HCT116 (cell line): ENCODE measurements at regions not wholly inside any gene's neighbourhood (a gene's known extent, or its start where the extent isn't known, plus 50 kb on each side); places are given as distances from the start of the nearest gene placed in this dataset.

Source experiments
- ATAC-seq: fragments of 200-7000 bp; cut with Tn5 transposase; 2 replicates; pipeline ENCODE4 v1.9.1; 2020; ENCODE audit warnings: mild to moderate bottlenecking, moderate library complexity
- BruUV-seq: library from RNA; stranded (reverse); fragments of 400-500 nt; replicated peaks from 2 replicates; lab custom pipeline; 2021; lab: Mats Ljungman, UMichigan
- CTCF ChIA-PET: fragments of 300-600 bp; sonication (Branson Sonifier 250); formaldehyde crosslinking; loops from one replicate; lab custom pipeline; 2021; ENCODE audit warnings: antibody characterized with exemption; lab: Charles Lee
- POLR2A ChIA-PET: fragments of 300-600, 350-600 bp; sonication (Branson Sonifier 250); formaldehyde crosslinking; loops from one replicate; lab custom pipeline; 2021; ENCODE audit warnings: antibody characterized with exemption; lab: Charles Lee
- RAD21 ChIA-PET, 2 experiments: fragments of 300-600 bp; sonication (Branson Sonifier 250); formaldehyde crosslinking; loops; one replicate each; lab custom pipeline; 2023; ENCODE audit warnings: low total read pairs in 2 of 2; ENCODE audit not compliant: uncharacterized antibody in 2 of 2, unreplicated experiment in 2 of 2, low non-redundant PET in 1 of 2; lab: Charles Lee
- DNase-seq: peaks from one replicate; pipeline ENCODE4 v3.0.0-alpha.2; 2010; ENCODE audit warnings: low read depth, low spot score
- H2AFZ ChIP-seq: fragments of 200-600 bp; shearing (Covaris generic), sonication (generic); 2 replicates; pipeline ENCODE4 v1.6.1; 2017; ENCODE audit warnings: low read depth, mixed run types, mixed read lengths, antibody characterized with exemption, low read length; ENCODE audit not compliant: poor library complexity, severe bottlenecking
- H3K27ac ChIP-seq: 2 replicates; pipeline ENCODE4 v1.5.1; 2012; ENCODE audit warnings: low read depth, low read length
- H3K27me3 ChIP-seq: fragments of 200-600 bp; sonication (generic); 2 replicates; pipeline ENCODE4 v1.6.1; 2016; ENCODE audit warnings: mixed run types, low read length, mixed read lengths; ENCODE audit not compliant: insufficient read depth
- H3K36me3 ChIP-seq, 2 experiments: fragments of 200-500 bp in 1 of 2; fragments of 200-600 bp in 1 of 2; sonication (Bioruptor generic) in 1 of 2; sonication (generic) in 1 of 2; 2 replicates each; pipeline versions ENCODE4 v1.5.1 to v1.6.1; 2014 to 2016; ENCODE audit warnings: low read length in 2 of 2, inconsistent platforms in 1 of 2, mixed read lengths in 1 of 2, mixed run types in 1 of 2; ENCODE audit not compliant: insufficient read depth in 2 of 2, control insufficient read depth in 1 of 2
- H3K4me1 ChIP-seq, 2 experiments: fragments of 200-600 bp in 1 of 2; sonication (generic) in 1 of 2; 2 replicates each; pipeline versions ENCODE4 v1.5.1 to v1.6.1; 2012 to 2017; ENCODE audit warnings: low read length in 2 of 2, inconsistent platforms in 1 of 2, mild to moderate bottlenecking in 1 of 2, mixed read lengths in 1 of 2, mixed run types in 1 of 2, moderate library complexity in 1 of 2; ENCODE audit not compliant: insufficient read depth in 2 of 2, control insufficient read depth in 1 of 2
- H3K4me2 ChIP-seq: fragments of 200-600 bp; sonication (generic); 2 replicates; pipeline ENCODE4 v1.6.1; 2017; ENCODE audit warnings: mixed run types, low read length, mixed read lengths
- H3K4me3 ChIP-seq, 2 experiments: fragments of 200-600 bp in 1 of 2; sonication (generic) in 1 of 2; replicated peaks in 1 of 2; 2 replicates each; pipeline ENCODE4 v1.5.1; 2011 to 2016; ENCODE audit warnings: low read length in 2 of 2, control low read depth in 1 of 2, low read depth in 1 of 2, mild to moderate bottlenecking in 1 of 2, mixed read lengths in 1 of 2, mixed run types in 1 of 2
- H3K79me2 ChIP-seq: fragments of 200-600 bp; sonication (generic); 2 replicates; pipeline ENCODE4 v1.6.1; 2017; ENCODE audit warnings: mild to moderate bottlenecking, mixed run types, low read length, moderate library complexity, mixed read lengths; ENCODE audit not compliant: insufficient read depth
- H3K9ac ChIP-seq: fragments of 200-600 bp; sonication (generic); 2 replicates; pipeline ENCODE4 v1.6.1; 2016; ENCODE audit warnings: low read length, mixed read lengths
- H3K9me2 ChIP-seq: fragments of 200-600 bp; sonication (generic), shearing (Covaris generic); 2 replicates; pipeline ENCODE4 v1.6.1; 2017; ENCODE audit warnings: mixed run types, mild to moderate bottlenecking, moderate library complexity; ENCODE audit not compliant: insufficient read depth
- H3K9me3 ChIP-seq, 2 experiments: fragments of 200-500 bp in 1 of 2; fragments of 200-600 bp in 1 of 2; sonication (Bioruptor generic) in 1 of 2; sonication (generic) in 1 of 2; 2 replicates each; pipeline ENCODE4 v1.6.1; 2014 to 2017; ENCODE audit warnings: low read length in 2 of 2, mixed read lengths in 2 of 2, inconsistent platforms in 1 of 2, low read depth in 1 of 2, mild to moderate bottlenecking in 1 of 2, mixed run types in 1 of 2, moderate library complexity in 1 of 2; ENCODE audit not compliant: control insufficient read depth in 1 of 2, insufficient read depth in 1 of 2
- H4K20me1 ChIP-seq: fragments of 200-600 bp; sonication (generic), shearing (Covaris generic); 2 replicates; pipeline ENCODE4 v1.6.1; 2017; ENCODE audit warnings: mixed run types, mild to moderate bottlenecking, moderate library complexity; ENCODE audit not compliant: insufficient read depth
- CBX3 ChIP-seq: IDR thresholded peaks from 2 replicates; pipeline ENCODE4 v1.6.1; 2012; ENCODE audit warnings: low read depth
- CTCF ChIP-seq, 3 experiments: fragments of 200-600 bp in 1 of 3; sonication (generic) in 1 of 3; IDR thresholded peaks in 2 of 3; conservative IDR thresholded peaks in 1 of 3; 2 replicates each; pipeline ENCODE4 v1.5.1; 2012 to 2017; ENCODE audit warnings: low read depth in 2 of 3, low read length in 2 of 3, antibody characterized with exemption in 1 of 3, borderline replicate concordance in 1 of 3, control low read depth in 1 of 3, mild to moderate bottlenecking in 1 of 3, mixed read lengths in 1 of 3, mixed run types in 1 of 3, moderate library complexity in 1 of 3; ENCODE audit not compliant: insufficient read depth in 1 of 3
- EGR1 ChIP-seq: IDR thresholded peaks from 2 replicates; pipeline ENCODE4 v1.6.1; 2012; ENCODE audit warnings: low read depth
- ELF1 ChIP-seq: IDR thresholded peaks from 2 replicates; pipeline ENCODE4 v1.6.1; 2012; ENCODE audit warnings: low read depth, borderline replicate concordance
- EZH2 ChIP-seq: fragments of 200-600 bp; sonication (generic); IDR thresholded peaks from 2 replicates; pipeline ENCODE4 v1.6.1; 2017; ENCODE audit warnings: antibody characterized with exemption, mixed run types
- JUND ChIP-seq: IDR thresholded peaks from 2 replicates; pipeline ENCODE4 v1.6.1; 2012
- MAX ChIP-seq: IDR thresholded peaks from 2 replicates; pipeline ENCODE4 v1.6.1; 2012
- POLR2A ChIP-seq: IDR thresholded peaks from 2 replicates; pipeline ENCODE4 v1.7.0; 2011; ENCODE audit warnings: borderline replicate concordance; ENCODE audit not compliant: insufficient read depth, insufficient read length; ENCODE audit errors: extremely low read depth
- POLR2AphosphoS5 ChIP-seq: IDR thresholded peaks from 2 replicates; pipeline ENCODE4 v1.6.1; 2011; ENCODE audit warnings: mild to moderate bottlenecking, low read depth, low read length, moderate library complexity
- RAD21 ChIP-seq: IDR thresholded peaks from 2 replicates; pipeline ENCODE4 v1.6.1; 2012; ENCODE audit warnings: low read depth, mild to moderate bottlenecking
- SIN3A ChIP-seq: IDR thresholded peaks from 2 replicates; pipeline ENCODE4 v1.6.1; 2012; ENCODE audit warnings: low read depth
- SP1 ChIP-seq: IDR thresholded peaks from 2 replicates; pipeline ENCODE4 v1.6.1; 2012; ENCODE audit warnings: low read depth
- SRF ChIP-seq: IDR thresholded peaks from 2 replicates; pipeline ENCODE4 v1.6.1; 2012; ENCODE audit warnings: low read depth
- TCF7L2 ChIP-seq: IDR thresholded peaks from 2 replicates; pipeline ENCODE4 v1.7.0; 2011; ENCODE audit warnings: borderline replicate concordance, inconsistent platforms; ENCODE audit not compliant: insufficient read depth, insufficient read length; ENCODE audit errors: extremely low read depth
- ZFX ChIP-seq: fragments of 450-650 bp; IDR thresholded peaks from 2 replicates; pipeline ENCODE4 v1.6.1; 2017
- ZNF274 ChIP-seq: fragments of 200-500 bp; sonication (Bioruptor generic); IDR thresholded peaks from 2 replicates; pipeline ENCODE4 v1.6.1; 2014; ENCODE audit warnings: mild to moderate bottlenecking, low read depth, low read length, inconsistent platforms
- intact Hi-C: fragments of 100-400 bp; cut with micrococcal nuclease; formaldehyde crosslinking; loops from 2 replicates; pipeline ENCODE4 v1.10.0; 2022
- TF ChIP-seq, protein P1 (sequence below): IDR thresholded peaks from 2 replicates; pipeline ENCODE4 v1.6.1; 2012; ENCODE audit warnings: low read depth

DNA sequence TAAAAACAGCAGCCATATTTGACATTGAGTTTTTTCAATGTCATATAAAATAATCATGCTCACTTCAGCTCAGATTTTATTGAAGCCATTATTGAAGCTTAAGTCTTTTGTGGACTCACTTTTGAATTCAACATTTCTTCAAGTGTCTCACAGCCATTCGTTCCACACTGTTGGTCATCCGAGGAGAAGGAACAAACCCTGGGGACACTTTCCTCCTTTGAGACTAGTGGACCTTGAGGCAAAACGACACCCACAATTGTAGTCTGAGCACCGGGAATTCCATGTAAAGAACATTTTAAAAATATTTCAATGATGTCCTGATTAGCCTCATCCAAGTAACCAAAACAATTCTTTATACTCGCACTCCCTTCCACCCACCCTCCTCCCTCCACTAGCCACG, 174.7 kb downstream of the CD47 start:
- POLR2A ChIA-PET = no interaction called here
- H3K79me2 ChIP-seq = no peaks in the 10 kb centered on the region
- H2AFZ ChIP-seq = no peak overlapping the region
- no peak overlapping the region for H3K4me3 ChIP-seq
- TF ChIP-seq ZFX (no peak), RAD21 (no peak), SRF (no peak), EZH2 (no peak), TCF7L2 (no peak), POLR2AphosphoS5 (no peak), JUND (no peak), POLR2A (no peak), SIN3A (no peak), ELF1 (no peak), CBX3 (no peak), ZNF274 (no peak)
- H4K20me1 ChIP-seq = no peaks in the 10 kb centered on the region
- no TSS peak for BruUV-seq
- H3K4me1 ChIP-seq = no peaks in the 10 kb centered on the region
- DNase-seq = no peak
- no peak overlapping the region for H3K9ac ChIP-seq
- intact Hi-C loops = no loop called here
- RAD21 ChIA-PET = no interaction called here
- no peak for ATAC-seq
- no peaks in the 10 kb centered on the region for H3K36me3 ChIP-seq
- H3K4me2 ChIP-seq = no peak overlapping the region
- CTCF ChIA-PET = interaction anchor here (1.1 kb wide), 1 partner anchor 11 kb away, joined by 6 read pairs; no protein-coding TSS in a partner anchor
- H3K9me3 ChIP-seq = no peaks in the 10 kb centered on the region
- H3K27ac ChIP-seq = no peak overlapping the region
- no peaks in the 10 kb centered on the region for H3K27me3 ChIP-seq
- no peaks in the 10 kb centered on the region for H3K9me2 ChIP-seq

GRCh38 chr3:107915706-107916105, 175.1 kb downstream of the CD47 start:
- Histone ChIP-seq H3K36me3 (no peaks in the 10 kb centered on the region), H3K4me2 (no peak overlapping the region), H3K4me1 (no peaks in the 10 kb centered on the region), H2AFZ (no peak overlapping the region), H4K20me1 (no peaks in the 10 kb centered on the region), H3K27ac (no peak overlapping the region), H3K27me3 (no peaks in the 10 kb centered on the region), H3K79me2 (no peaks in the 10 kb centered on the region), H3K9me2 (no peaks in the 10 kb centered on the region), H3K9ac (no peak overlapping the region), H3K4me3 (no peak overlapping the region), H3K9me3 (no peaks in the 10 kb centered on the region)
- DNase-seq (no peak), ATAC-seq (no peak)
- ChIA-PET CTCF (interaction anchor here (1.1 kb wide), 1 partner anchor 12 kb away, joined by 6 read pairs; no protein-coding TSS in a partner anchor), RAD21 (no interaction called here), POLR2A (no interaction called here)
- BruUV-seq = no TSS peak
- intact Hi-C loops = no loop called here
- TF ChIP-seq SP1 (no peak), EGR1 (no peak), ZFX (no peak), MAX (no peak), CTCF (IDR thresholded peaks at IDR 0.05 in 2 of 3, conservative IDR thresholded peaks at IDR 0.05 in 1 of 3; ENCODE audit: borderline replicate concordance in 1 of 3, insufficient read depth in 1 of 3, low read depth in 2 of 3, low read length in 2 of 3) (no peak), ZNF274 (no peak)
- TF ChIP-seq, protein P1, sequence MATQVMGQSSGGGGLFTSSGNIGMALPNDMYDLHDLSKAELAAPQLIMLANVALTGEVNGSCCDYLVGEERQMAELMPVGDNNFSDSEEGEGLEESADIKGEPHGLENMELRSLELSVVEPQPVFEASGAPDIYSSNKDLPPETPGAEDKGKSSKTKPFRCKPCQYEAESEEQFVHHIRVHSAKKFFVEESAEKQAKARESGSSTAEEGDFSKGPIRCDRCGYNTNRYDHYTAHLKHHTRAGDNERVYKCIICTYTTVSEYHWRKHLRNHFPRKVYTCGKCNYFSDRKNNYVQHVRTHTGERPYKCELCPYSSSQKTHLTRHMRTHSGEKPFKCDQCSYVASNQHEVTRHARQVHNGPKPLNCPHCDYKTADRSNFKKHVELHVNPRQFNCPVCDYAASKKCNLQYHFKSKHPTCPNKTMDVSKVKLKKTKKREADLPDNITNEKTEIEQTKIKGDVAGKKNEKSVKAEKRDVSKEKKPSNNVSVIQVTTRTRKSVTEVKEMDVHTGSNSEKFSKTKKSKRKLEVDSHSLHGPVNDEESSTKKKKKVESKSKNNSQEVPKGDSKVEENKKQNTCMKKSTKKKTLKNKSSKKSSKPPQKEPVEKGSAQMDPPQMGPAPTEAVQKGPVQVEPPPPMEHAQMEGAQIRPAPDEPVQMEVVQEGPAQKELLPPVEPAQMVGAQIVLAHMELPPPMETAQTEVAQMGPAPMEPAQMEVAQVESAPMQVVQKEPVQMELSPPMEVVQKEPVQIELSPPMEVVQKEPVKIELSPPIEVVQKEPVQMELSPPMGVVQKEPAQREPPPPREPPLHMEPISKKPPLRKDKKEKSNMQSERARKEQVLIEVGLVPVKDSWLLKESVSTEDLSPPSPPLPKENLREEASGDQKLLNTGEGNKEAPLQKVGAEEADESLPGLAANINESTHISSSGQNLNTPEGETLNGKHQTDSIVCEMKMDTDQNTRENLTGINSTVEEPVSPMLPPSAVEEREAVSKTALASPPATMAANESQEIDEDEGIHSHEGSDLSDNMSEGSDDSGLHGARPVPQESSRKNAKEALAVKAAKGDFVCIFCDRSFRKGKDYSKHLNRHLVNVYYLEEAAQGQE = no peak
